ENCODE measurements at regions not wholly inside any gene's neighbourhood (a gene's known extent, or its start where the extent isn't known, plus 50 kb on each side); places are given as distances from the start of the nearest gene placed in this dataset.

GRCh38 chr10:43884501-43885105 lies 235.9 kb upstream of the ZNF32 start:
- no peak for DNase-seq

- no peak for DNase-seq
Measured at GRCh38 chr10:43882711-43883110, 234.0 kb upstream of the ZNF32 start.

- DNase-seq, result no peak
Measured at GRCh38 chr10:43881657-43882056, 233.0 kb upstream of the ZNF32 start.

DNA sequence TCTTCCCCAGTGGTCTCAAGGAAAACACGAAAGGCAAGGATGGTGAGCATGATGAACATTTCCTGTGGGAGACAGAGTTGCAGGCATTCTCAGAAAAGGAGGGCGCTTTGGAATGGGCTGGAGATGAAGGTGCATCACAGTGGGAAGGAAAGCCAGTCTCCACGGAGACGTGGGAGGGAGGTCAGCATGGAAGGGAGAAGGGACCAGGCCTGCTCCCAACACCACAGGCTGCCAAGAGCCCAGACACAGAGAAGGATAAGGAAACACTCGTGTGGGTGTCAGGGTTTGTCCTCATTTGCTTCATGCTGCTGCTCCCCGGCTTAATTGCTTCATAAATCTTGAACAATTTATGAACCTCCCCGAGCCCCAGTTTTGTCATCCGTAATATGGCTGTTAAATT lies 231.5 kb upstream of the ZNF32 start:
- DNase-seq, result no peak

GRCh38 chr10:43879742-43880141 lies 231.1 kb upstream of the ZNF32 start:
- DNase-seq, result no peak

DNA sequence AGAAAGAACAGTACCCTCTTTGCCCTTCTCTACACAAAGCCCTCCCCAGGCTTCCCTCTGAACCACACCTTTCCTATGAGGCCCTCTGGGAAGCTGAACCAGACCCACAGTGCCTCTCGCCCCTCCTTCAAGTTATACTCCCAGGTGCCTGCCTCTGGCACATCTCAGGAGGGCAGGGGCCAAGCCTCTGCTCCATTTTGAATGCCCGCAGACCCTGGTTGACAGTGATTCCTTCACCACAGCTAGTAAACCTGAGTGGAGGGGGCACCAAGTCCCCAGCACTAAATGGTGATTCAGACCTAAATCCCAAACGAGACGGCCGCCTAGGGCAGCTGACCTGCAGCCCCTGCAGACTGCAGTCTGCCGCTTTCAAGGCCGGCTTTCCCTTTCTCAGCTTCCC lies 230.5 kb upstream of the ZNF32 start:
- no peak for DNase-seq

- no peak for DNase-seq
Measured at GRCh38 chr10:43878386-43878785, 229.7 kb upstream of the ZNF32 start.

GRCh38 chr10:43876976-43877375 lies 228.3 kb upstream of the ZNF32 start:
- DNase-seq, result no peak

DNA sequence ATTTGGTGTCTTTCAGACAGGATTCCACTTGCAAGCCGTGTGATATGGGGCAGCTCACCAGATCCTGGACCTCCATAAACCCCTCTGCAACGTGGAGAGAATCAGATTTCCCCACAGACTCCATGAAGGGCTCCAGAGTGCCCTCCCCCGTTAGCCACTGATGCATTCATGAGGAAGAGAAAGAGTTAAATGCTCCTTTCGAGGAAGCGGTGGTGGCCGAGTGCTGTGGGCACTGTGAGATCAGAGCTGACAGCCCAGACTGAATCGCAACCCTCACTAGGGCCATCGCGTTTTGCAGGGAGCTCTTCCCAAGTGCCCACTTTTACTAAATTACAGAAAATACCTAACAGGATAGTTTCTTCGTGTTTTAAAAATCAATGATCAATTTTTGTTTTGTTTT lies 226.3 kb upstream of the ZNF32 start:
- no peak for DNase-seq

DNA sequence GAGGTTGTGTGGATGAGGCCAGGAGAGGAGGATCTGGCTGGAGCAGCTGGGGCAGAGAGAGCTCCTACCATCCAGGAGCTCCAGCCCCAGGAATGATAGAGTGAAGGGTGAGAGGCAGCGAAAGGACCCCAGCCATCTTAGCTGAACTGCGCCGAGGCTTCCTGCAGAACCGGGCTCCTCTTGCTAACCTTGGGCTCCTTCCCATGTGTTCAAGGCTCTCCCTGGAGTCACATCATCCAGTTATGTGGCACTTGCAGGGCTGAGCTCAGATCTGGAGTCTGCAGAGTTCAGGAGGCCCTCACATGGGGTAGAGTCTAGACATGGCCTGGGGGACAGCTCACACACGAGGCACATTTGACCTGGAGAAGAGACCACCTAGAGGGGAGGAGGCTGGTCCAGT lies 225.0 kb upstream of the ZNF32 start:
- no peak for DNase-seq

- DNase-seq, result no peak
Measured at GRCh38 chr10:43872644-43873043, 224.0 kb upstream of the ZNF32 start.

DNA sequence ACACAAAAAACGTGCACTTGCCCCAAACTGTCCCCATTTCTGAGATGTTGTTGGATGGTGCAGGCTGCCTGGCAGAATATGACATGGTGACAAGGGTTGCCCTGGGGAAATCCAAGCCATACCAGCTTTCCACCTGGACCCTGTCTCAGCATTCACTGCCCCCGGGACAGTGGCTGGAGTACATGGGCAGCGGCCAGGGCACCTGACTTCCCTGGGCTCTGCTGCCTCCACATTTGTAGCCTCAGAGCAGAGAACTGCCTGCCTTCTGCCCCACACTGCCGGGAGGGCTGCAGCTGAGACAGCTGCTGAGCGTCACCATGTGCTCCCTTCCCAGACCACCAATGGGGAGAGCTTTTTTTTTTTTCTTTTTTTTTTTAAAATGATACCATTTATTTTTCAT lies 222.9 kb upstream of the ZNF32 start:
- DNase-seq, result no peak

GRCh38 chr10:43870968-43871439 lies 222.3 kb upstream of the ZNF32 start:
- no peak for DNase-seq

DNA sequence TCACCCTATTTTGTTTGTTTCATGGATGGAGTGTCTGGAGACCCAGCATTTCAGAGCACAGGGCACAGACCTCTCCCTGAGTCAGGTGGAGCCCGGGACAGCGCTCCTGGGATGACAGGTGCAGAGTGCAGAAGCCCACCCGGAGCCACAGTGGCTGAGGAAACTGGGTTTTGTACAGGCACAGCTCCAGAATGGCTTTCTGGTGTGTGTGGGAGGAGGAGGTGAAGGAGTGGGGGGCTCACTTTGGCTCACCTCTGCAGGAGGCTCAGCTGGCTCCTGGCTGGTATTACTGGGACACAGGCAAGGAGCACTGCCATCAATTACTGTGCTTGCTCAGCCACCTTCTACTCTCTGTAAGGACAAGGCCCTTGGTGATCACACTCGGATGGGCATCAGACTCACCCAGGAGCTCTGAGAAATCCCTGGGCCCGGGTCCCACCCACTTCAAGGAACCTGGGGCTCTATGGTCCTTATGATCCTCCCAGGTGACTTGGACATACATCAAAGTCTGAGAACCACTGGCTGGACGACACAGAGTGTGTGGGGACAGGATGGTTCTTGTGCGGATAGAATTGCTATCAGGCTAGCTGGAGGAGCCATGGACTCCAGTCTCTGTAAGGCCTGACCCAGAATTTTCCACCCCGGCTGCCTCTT lies 221.1 kb upstream of the ZNF32 start:
- no peak for DNase-seq

DNA sequence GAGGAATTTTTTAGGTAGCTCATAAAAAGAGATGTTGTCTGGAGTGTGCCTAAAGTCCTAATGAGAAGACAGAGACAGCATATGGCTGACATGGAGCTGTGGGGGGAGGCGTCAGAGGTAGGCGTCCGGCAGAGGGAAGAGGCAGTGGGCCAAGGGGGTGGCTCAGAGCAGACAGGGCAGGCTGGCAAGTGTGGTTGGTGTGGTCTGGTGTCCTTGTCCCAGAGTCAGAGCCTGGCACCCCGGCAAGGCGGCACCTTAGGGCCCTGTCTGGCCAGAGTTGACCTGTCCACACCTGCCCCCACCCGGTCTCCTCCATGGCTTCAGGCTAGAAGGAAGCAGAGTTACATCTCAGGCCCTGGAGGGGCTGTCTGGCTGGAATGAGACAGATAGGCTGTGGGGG lies 220.3 kb upstream of the ZNF32 start:
- DNase-seq, result no peak

DNA sequence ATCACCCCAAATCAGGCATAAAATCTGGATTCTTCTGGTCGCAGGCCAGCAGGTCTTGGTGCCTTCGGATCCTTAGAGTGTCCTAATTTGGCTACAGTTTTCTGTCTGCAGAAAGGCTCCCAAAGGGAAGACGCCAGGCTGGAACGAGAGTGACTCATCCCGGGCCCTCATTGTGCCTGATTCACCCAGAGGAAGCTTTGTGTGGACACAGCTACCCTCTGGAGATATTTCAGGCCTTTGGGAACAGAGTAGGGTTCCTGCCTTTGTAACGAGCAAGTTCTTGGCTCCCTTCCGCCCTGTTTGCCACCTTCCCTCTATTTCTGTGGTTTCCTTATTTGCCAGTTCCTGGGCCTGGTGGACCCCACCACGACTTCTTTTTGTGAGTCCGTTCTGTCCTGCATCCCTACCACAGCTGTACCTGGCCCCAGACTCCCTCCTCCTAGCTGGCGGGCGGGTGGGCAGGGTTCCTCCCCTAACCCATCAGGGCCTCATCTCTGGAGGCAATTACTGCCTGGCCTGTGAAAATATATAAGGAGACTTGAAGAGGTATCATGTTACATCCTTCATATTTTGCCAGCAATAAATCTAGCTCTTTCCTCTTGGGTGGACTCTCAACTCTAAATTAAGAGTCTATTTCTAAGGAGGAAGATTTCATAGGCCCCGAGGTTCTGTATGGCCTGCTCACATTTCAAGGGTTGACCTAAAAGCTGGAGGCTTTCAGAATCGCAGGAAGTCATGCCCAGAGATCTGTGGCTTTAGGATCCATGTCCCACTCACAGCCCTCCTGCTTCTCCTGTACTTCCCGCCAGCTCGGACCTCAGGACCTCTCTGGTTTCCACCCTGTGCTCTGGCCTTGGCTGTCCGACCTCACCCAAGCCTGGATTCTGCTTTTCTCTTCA lies 219.2 kb upstream of the ZNF32 start:
- no peak for DNase-seq

DNA sequence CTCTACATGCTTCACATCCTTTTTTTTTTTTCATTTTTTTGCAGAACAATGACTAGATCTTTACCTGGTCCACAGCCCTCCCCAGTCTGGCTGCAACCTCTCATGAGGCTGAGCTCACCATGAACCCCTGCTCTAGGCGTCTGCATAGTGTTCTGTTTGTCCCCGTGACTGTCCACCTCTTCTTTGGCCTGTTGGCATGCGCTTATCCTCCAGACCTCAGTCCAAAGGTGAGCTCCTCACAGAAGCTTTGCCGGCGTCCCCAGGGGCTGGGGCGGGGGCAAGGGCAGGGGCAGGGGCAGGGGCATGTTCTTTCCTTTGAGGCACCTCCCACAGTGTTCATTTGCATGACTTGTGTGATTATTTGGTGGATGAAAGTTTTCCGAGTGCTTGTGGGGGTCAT lies 218.4 kb upstream of the ZNF32 start:
- DNase-seq, result no peak

DNA sequence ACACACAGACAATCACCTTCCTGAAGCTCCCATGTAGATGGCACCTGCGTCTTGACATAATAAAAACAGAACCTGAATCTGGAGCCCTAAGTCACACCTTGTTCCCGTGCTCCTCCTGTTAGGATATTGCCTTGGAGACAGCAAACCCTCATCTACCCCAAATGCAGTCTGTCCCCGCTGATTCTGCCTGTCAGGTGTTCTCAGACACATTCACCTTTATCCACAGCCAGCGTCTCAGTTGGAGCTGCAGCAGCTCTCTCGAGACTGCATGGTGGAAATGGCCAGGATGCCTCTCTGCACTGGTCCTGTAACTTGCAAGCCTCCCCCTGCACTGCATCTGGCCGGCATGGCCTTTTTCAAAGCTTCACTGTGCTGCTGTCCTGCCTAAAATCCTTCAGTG lies 218.0 kb upstream of the ZNF32 start:
- no peak for DNase-seq

DNA sequence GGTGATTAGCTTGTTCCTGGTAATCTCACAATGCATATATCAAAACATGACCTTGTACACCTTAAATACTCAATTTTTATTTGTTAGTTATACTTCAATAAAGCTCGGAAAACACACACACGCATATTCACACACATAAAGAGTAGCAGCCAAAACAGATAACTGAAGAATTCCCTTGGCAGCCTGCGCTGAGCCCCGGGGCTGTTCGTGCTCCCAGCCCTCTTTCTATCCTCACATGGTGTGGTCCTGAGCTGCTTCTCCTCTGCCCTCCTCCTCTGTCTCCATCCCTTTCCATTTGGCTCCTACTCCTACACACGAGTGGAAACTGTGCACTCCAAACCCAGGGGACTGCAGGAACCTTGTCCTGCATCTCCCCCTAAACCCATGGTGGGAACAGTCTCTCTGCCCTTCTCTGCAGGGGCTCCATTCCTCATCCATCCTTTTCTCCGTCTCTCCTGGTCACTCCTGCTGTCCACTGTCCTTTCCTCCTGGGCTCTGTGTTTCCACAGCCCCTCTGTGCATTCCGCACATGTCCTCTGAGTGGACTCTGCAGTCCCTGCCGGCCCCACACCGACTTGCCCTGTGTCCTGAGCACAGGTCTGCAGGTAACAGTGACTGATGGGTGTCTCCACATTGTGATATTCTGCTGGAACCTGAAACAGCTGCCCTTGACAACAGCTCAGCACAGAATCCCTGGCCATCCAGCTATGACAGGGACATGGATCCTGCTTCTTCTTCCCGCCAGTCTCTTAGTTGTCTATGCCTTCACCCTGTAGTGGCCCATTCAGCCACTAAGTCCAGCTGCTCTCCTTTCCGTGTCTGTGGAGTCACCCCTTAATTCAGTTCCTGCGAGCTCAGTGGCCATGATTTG lies 216.8 kb upstream of the ZNF32 start:
- no peak for DNase-seq

- no peak for DNase-seq
Measured at GRCh38 chr10:43864656-43865055, 216.0 kb upstream of the ZNF32 start.

DNA sequence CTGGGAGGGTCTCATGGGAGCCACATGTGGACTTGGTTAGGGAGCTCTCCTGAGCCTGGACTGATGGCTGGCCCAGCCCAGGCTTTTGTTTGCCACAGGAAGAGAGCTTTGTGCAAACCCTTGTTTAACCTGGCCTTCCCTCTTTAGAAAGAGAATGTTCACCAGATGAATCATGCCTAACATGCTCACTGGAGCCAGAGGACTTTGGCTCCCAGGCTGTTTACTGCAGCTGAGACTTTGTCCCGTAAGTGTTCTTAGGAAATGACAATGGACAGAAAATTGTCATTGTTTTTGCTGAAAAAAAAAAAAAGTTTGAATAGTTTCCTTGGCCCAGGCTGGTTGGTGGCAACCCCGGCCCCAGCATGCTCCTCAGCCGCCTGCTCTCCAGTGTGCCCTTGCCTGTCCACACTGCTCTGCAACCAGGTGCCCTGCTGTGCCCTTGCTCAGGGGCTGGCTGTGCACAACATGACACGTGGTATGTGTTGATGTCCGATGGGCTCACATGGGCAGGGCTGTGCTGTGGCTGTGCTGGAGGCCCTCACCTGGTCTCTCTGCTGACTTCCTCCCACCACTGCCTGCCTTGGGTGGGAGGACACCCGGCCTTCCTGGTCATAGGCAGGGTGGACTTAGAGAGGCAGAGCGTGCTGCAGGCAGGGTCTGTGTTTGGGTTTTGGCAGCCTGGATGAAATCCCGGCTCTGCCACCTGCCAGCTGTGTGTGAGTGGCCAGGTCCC lies 215.3 kb upstream of the ZNF32 start:
- DNase-seq, result no peak

DNA sequence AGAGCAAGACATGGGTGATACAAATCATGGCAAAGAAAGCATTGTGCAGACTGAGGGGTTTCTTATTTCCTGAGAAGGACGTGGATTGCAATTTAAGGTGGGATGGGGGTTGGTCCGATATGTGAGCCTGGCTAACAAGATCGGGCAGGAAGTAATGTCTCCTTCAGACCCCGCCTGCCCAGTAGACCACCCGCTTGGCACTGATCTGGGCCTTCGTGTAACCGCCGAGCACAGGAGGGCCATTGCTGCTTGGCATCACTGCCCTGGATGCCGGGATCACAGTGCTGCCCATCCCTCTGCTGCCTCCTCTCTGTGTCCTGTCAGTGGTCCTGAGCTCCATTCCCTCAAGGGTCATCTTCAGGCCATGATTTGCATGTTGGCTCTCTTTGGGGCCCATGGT lies 214.6 kb upstream of the ZNF32 start:
- DNase-seq, result no peak
